Fibroblast of skin of left biceps (primary cell): ENCODE measurements at regions not wholly inside any gene's neighbourhood (a gene's known extent, or its start where the extent isn't known, plus 50 kb on each side); places are given as distances from the start of the nearest gene placed in this dataset.
"Not testable (repeated sequence)": the region's sequence is repeated elsewhere in the genome, so short reads cannot be mapped to it uniquely, and the experiment has no call there.

Experiments used
- DNase-seq, 2 experiments: peaks; one replicate each; pipeline ENCODE4 v3.0.0-alpha.2; 2013; ENCODE audit warnings: low read depth in 2 of 2

DNA sequence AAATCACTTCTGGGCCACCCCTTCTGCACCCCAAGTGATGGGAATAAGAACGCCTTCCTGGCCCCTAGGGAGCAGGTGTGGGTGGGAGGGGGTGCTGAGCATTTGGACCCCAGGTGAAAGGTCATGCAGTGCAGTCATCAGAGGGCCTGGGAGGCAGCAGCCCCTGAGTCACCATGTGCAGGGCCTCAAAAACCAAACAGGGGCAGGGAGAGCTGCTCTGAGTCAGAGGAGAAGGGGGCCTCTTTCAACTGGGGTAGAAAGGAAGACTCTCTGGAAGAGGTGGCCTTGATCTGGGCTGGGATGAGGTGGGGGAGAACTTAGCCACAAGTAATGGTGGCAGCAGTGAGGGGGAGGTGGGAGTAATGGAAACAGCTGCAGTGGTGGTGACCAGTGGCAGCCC lies 164.3 kb downstream of the BUB3 start:
- DNase-seq = no peak

DNA sequence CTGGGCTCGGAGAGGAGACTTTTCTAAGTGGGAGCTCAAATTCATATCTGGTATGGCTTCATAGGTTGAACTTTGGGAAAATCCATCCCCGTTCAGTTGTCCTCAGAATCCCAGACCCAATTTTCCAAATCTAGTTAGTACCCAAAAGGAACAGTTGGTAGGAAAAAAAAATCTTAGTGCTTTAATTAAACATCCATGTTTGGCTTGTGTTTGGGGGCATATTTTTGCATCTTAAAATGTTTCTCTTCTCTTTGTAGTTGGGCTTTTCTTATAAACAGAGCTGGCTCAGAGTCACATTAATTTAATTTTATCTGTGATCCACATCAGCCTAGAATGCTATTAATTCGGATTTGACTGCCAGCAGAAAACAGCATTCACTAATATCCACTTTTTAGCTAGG lies 165.9 kb downstream of the BUB3 start:
- DNase-seq = no peak

DNA sequence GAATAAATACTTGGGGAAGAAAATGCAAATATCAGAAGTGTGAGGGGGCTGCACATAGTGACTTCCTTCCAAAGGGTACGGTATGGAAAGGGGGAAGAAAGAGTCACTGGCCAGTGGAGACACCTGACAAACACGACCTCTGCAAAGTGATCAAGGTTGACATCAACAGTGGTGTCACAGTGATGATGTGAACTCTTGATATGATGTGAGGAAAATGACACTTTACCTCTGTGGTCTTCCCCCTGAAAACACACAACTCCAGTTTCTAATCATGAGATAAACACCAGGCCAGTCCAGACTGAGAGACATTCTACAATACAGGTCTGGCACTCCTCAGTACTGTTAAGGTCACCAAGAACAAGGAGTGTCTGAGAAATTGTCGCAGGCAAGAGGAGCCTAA lies 169.7 kb downstream of the BUB3 start:
- no peak for DNase-seq

DNA sequence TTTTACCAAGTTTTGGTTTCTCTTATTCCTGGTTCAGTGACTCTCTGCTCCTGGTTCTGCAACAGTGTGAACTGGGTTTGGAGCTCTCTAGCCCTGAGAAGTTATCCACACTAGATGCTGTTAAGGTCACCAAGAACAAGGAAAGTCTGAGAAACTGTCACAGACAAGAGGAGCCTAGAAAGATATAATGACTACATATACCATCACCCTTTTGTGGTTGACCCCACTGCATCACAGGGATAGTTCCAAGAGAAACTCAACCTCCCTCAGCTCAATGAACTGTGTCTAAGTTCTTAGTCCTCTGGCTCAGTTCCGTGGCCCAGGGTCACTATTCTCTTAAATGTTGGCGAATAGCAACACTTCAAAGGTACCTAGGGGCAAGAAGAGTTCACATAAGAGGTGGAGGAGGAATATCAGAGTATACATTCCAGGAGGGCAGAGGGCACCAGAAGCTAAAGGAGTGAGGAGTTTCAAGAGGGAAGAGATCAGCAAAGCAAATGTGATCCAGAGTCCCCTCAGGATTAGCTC lies 171.5 kb downstream of the BUB3 start:
- DNase-seq = no peak

DNA sequence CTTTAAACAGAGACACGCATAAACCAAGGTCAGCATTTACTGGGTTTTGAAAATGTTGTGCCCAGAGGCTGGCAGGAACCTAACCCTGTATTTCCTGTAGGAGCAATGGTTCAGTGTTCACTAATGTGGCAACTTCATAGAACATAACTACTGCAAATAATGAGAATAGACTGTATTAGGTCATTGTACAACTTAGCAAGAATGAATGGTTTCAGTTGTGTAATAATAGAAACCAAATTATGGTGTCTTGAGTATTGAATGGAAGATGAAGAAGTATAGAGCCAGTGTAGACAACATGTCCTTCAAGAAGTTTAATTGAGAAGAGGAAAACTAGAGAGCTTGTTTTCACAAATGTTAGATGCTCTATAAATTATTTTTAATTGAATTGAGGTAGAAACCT lies 172.5 kb downstream of the BUB3 start:
- no peak for DNase-seq

DNA sequence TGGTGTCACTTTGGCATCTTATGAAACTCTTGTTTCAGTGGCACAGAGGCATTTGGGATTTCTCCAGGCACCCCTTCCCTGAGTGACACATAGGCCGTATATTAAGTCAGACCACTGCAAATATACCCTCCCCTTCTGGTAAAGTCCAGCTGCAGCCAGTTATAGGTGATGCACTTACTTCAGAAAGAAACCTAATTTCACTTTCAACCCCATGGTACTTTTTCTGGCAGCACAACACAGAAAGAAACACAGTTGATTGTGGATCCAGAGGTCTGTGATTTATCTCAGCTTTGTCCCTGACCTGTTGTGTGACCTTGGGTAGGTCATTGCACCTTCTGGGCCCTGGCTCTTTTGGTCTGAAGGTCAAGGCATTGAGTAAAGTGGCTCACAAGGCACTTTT lies 173.2 kb downstream of the BUB3 start:
- DNase-seq = no peak

DNA sequence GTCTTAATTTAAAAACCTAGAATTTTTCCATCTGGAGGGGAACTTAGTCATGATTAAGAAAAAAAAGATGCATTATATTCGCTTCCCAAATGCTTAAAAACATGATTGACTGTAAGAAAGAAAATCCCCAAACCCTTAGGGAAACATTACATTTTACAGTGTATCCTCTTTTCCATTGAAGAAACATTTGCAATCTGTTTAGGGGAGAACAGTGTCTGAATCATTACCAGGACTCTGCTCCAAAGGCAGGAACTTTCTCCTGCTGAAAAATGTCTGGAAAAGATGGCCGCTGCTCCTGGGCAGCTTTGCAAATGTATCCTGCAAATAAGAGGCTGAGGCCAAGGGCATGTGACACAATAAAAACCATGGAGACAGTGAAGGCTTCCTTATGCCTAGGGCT lies 173.7 kb downstream of the BUB3 start:
- DNase-seq = no peak

DNA sequence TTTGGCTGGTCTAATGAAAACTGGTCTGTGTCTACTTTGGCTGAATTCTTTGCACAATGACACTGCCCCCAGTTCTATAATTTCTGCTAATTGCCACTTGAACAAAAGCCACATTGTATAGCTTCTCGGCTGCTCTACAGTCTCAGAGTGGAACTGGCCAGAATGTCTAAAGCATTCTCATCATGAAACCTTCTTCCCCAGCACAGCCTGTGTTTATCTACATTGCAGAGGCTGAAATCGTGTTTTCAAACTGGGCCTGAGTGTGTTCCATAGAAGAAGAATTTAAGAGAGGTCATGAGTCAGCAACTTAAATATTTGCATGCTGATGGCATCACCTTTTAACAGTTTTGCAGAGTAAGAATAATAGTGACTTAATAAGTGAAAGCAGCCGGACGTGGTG lies 177.2 kb downstream of the BUB3 start:
- DNase-seq = no peak

DNA sequence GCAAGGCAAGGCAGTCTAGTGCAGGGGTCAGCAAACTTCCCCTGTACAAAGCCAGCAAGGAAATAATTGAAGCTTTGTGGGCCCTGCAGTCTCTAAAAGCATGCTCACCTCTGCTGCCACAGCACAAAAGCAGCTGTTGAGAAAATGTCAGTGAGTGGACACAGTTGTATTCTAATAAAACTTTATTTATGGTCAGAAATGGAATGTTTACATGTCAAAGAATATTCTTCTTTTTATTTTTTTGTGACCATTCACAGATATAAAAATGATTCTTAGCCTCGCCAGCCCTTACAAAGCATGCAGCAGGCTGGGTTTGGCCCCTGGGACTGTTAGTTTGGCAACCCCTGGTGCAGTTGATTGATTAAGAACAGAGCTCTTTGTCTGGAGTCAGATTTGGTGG lies 192.4 kb downstream of the BUB3 start:
- DNase-seq = no peak

DNA sequence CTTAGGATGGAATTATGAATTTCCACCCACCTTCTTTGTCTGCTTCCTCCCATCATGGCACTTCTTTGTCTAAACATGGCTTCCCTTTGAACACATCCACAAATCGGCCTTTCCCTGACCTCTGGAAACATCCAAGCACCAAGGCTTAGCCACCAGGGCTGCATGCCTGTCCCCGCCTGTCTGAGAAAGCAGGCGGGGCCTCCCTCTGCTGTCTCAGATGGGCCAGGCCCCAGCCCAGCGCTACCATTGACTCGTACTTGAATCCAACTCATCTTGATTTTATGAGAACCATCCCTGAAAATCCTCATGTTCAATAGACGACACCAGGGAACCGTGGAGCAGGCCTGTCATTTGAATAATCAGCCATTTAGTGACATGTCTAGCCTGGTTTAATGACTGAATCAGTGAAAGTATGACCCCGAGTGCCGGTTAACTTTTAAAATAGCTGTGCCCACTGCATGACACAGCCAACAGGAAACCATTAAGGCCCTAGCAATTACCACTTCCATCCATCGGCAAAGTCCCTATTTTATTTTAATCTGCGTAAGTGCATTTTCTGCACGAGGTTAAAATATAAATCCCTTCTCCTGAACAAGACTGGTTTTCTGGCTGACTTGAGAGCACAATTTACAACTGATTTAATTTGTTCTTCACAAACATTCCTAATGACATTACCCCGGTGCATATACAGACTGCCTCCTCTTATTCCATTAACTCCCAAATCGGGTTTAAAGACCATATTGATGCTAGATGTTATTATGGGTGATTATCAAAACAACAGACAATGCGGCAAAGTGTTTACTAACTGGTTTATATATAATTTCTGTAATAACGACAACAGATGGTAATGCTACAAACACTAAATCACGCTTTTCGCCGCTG lies 194.7 kb downstream of the BUB3 start:
- no peak for DNase-seq

DNA sequence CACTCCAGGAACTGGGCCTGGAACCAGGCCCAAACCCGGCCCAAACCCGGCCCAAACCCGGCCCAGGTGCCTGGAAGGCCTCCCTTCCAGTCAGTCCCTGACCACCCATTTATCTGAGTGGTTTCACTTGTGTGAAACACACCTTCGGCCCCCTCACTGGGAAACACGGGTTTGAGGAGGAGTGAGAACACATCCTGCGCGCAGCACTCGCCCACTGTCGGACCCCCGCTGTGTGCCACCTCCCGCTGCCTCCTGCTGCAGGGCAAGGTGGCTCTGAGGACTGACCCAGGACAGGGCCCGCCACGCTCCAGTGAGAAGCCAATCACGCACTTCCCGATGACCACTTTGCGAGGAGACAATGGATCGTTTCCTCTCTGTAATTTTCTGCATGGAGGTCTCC lies 197.5 kb downstream of the BUB3 start:
- DNase-seq = no peak

DNA sequence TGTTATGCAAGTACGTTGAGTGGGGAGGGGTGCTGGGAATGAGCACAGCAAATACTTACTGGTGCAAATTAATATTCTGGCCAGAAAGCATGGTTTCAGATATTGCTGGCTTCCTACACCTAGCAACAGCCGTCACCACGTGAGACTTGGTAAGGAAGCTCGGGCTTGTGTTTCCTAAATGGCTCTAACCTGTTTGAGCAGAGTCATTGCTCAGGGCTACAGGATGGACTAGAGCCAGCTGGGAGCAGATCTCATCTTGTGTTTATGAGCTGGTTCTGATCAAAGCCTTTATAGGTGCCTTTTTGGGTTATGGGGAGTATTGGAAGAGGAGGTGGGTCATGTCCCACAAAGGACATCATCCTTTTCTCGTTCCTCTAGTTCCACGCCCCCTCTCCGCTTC lies 200.3 kb downstream of the BUB3 start:
- DNase-seq = no peak

DNA sequence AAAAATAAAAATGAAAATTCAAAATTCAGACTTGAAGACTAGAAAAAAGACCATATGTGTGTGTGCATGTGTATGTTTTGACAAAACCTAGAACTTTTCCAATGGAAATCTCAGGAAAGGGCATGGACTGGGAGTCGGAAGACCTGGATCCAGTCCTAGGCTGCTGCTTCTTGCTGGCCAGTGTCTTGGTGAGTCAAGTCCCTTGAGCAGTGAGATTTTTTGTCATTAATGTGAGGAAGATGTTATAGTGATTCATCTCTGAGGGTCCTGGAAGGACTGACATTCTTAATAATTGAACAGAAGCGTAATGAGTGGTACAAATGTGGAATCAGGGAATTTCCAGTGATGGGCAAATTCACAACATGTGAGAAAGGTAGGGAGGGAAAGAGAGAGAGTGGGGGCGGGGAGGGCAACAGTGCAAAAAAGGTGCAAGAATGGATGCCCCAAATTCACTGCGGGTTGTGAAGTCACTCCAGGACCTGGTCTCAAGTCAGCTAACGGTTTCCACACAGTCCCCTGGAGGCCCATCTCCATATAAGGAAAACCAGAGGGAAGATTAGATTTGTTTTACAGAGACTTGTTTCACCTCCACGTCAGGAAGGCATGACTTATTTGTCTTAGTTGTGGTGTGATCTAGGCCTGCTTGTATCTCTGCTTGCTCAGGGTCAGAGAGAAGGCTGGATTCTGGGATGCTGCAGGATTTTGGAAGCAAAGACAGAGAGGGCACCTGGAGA lies 201.7 kb downstream of the BUB3 start:
- DNase-seq = no peak

DNA sequence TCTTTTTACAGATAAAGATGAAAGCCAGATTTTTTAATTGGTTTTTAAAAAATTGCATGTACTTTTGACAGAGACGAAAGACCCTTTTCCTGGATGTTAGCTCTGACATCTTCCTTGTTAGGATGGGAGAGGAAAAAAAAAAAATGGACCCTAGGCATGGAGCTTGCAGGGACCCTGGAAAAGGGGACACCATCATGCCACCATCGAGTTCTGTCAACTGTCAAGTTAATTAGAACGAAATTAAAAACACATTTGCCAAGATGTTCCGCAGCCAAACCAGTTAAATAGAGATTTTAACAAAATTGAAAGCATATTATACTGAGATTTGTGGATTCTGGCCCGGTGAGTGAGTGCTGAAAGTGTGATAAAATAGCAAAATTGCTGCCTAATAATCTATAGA lies 202.6 kb downstream of the BUB3 start:
- no peak for DNase-seq

DNA sequence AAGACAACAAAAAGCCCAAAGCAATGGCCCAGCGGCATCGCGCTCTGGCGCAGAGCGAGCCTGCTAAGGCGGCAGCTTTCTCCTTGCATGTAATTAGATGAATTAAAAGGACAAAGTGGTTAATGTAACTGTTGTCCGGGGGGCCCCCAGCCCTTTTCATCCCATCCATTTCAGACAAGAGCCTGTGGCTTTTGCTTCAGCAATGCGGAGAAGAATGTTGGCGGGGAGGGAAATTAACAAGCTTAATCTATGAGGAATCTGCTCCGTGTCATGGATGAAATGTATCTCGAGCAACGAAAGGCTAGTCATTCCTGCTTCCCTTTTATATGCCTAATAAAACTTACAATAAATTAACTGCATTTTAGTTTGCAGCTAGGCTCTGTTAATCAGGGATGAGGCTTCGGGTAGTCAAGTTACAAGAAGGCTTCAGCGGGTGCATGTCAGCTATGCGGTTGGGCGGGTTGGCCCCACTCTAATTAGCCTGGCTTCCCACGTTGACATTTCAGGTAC lies 203.3 kb downstream of the BUB3 start:
- no peak for DNase-seq

DNA sequence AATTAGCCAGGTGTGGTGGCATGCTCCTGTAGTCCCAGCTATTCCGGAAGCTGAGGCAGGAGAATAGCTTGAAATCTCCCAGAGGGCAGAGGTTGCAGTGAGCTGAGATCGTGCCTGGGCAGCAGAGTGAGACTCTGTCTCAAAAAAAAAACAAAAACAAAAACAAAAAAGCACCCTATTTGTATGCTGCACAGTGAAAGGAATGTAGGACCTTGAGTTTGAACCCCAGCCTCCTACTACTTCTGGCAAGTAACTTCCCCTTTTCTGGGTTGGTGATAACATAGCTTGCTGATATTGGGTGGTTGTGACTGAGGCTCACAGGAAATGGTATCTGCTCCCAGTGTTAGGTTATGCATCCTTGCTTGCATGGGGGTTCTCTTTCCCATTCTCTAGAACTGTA lies 205.3 kb downstream of the BUB3 start:
- DNase-seq = no peak

DNA sequence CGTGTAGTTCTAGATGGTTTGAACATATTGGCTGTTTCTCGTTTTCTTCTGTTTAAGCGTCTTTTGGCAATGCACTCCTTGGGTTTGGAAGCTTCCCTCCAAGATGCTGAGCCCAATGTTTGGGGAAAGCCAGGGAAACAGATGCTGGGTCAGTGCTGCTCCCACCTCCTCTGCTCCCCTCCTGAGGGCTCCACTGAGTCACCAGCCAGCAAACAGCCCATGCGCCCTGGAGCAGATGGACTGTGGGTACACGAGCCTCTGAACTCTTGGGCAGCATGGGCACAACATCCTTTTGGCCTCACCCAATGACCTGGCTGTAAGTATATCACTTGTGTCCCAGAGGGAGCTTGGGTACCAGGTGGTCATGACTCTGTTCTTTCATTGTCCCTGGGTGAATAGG lies 207.6 kb downstream of the BUB3 start:
- DNase-seq = no peak

DNA sequence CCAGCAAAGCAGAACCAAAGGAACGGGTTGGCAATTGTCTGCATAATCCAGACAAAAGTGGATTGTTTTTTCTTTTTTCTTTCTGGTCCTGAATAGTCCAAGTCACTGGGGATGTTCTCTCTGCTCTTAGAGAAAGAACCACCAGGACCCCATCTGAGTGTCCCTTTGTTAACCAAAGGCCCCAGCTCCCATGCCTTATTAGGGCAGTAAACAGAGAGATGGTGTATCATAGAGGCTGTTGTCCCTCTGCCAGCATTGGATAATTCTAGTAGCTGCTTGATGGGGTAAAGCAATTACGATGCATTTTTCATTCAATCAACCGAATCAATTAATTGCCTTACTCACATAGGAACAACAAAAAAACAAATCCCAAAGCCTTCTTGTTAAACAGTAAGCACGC lies 213.0 kb downstream of the BUB3 start:
- no peak for DNase-seq

DNA sequence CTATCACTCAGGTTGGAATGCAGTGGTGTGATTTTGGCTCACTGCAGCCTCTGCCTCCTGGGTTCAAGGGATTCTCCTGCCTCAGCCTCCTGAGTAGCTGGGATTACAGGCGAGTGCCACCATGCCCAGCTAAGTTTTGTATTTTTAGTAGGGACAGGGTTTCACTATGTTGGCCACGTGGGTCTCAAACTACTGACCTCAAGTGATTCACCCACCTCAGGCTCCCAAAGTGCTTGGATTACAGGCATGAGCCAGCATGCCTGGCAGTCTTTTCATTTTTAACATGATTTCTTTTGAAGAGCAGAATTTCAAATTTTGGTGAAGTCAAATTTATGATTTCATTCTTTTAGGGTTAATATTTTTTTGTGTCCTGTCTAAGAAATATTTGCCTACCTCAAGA lies 217.4 kb downstream of the BUB3 start:
- DNase-seq = not testable (repeated sequence)

DNA sequence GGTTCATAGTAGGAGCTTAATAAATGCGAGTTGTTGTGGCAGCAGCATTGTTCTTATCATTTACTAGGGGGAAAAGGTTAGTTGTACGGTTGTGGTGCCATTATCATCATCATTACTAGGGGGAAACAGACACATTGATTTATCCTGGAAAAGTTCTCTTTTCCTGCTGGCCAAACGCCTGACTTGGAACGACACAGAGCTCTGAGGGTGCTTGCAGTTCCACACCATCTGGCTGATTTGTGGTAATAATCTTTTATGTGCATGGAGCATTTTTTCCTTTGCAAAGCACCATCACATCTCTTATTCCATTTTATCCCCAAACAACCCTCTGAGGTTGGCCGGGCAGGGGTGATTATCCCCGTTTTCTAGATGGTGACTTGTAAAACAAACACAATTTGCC lies 219.4 kb downstream of the BUB3 start:
- no peak for DNase-seq

DNA sequence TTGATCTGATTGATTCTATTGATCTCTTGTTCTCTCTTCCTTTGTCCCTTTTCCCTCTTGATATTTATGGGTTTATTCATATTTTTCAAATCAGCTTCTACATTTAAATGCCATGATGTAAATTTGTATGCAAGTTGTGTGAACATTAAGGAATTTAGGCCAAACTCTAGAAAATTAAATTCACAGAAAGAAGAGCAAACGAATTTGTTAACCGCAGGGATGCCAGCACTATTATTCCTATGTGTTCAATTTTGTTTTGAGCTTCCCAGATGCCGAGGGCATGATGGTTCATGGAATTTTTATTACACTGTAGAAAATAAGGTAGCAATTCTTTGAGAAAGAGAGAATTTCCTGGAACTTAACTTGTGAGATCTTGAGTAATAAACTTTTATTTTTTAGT lies 220.9 kb downstream of the BUB3 start:
- no peak for DNase-seq

DNA sequence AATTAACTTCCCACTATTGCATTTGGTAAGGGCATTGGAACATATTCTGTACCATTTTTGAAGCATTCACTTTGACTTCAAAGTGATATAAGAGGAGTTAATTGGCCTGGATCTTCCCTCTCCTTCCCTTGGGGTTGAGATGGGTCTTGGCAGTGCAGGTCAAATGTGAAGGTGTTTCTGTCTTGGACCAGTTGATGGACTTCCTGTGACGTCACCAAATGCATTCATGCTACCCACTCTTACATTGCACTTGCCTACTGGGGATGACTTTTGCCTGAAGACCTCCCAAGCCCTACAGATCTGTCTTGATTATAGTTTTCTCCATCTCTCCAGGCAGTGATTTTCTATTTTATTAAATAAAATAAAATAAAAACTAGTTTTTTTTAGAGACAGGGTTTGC lies 221.5 kb downstream of the BUB3 start:
- no peak for DNase-seq

DNA sequence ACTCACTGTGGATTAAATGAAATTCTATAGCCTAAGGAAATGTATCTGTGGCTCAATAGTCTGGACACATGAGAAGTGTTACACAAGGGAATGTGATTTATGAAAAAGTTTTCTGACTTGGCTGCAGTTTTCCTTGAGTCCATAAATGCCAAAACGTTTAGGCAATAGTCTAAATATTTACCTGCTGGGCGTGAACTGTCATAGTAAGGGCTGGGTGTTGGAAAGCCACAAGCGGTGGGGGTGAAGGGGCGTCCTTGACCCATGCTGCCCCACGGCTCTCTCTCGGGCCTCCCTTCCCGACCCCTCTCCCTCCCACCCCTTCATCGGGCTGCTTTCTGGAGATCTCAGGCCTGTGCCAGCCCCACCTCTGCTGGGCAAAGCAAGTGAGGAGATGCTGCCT lies 223.7 kb downstream of the BUB3 start:
- DNase-seq = no peak
